Activated CD4-positive, alpha-beta T cell treated with anti-CD3 and anti-CD28 coated beads for 48 hours (primary cell): ENCODE measurements at regions not wholly inside any gene's neighbourhood (a gene's known extent, or its start where the extent isn't known, plus 50 kb on each side); places are given as distances from the start of the nearest gene placed in this dataset.
"Not testable (repeated sequence)": the region's sequence is repeated elsewhere in the genome, so short reads cannot be mapped to it uniquely, and the experiment has no call there.

ENCODE experiments used
- DNase-seq: peaks from one replicate; pipeline ENCODE4 v3.0.0-alpha.2; 2020

DNA sequence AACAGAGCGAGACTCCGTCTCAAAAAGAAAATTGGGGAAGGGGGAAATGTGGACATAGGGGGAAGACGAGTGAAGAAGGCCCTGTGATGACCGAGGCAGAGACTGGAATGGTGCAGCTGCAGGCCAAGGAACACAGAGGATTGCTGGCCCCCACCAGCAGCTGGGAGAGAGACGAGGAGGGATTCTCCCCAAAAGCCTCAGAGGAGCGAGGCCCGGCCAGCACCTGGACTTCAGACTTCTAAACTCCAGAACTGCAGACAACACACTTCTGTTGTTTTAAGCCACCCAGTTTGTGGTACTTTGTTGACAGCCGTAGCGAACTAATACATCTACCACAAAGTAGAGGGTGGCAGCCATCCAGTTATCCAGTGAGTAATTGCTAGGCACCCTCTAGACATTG lies 124.6 kb downstream of the ATPSCKMT start:
- DNase-seq: no peak

DNA sequence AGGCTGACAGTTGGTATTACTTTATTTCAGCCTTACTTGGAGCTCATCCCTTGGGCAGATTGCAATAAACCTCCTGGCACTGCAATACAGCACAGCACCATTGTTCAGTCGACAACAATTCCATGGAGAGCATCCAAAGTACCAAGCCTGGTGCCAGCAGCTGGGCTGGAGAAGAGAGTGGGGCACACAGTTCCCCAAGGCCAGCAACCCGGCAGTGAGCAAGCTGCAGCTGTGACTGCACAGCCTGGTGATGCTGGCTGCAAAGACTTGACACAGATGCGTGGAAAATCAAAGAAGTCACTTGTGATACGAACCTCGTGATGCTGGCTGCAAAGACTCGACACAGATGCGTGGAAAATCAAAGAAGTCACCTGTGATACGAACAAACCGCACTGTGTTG lies 125.4 kb downstream of the ATPSCKMT start:
- no peak for DNase-seq

DNA sequence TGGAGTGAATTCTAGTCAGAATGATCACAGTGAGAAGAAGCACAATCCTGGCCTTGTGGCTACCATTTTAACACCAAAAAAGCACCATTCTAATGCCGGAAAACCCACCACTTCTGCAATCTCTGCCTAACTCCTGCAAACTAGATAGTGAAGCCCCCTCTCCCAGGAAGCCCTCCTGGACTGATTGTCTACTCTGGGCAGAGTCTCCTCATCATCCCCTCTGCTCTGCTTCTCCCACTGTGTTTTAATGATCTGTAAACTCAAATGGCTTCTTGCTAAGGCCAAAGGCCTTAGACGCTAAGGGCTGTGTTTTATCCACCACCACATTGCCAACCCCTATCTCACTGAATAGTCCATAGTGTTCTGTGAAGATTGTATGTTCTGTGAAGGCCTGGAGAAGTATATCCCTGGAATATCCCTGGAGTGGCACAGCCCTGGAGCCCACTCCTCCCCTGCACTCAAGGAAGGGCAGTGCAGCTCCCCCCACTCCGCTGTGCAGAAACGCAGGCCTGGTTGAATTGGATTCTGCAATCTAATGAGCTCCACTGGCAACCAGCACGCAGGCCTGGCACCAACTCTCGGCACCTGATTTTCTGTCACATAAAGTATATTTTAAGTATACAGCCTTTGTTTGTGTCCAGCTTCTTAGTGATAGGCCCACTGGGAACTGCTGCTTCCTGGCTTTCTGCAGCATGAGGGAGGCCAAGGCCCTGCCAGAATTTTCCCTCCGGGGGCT lies 126.3 kb downstream of the ATPSCKMT start:
- DNase-seq: no peak

DNA sequence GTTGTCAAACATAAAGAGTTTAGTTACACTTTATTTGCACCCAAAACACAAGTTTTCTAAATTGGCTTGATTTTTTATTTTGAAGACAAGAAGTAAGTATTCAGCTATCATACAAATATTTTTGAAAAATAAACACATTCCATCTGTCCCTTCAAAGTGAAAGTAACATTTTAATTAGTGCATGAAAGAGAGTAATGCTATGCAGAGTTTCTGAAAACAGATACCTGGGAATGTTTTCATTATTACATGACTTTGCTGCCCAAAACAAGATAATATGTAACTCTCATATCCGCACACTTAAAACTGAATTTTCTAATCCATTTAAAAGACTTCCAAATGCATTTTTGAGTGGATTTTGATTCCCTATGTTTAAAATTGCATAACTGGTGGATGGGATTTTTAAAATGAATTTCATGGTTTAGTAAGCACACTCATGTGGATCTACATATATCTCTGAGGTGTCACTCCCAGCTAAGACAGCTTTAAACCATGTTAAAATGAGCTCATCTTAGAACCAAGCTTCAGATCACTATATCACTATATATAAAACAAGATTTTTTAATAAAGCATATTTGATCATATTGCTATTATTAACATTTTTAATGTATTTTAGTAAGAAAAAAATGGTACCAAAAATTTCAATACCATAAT lies 127.5 kb downstream of the ATPSCKMT start:
- no peak for DNase-seq

DNA sequence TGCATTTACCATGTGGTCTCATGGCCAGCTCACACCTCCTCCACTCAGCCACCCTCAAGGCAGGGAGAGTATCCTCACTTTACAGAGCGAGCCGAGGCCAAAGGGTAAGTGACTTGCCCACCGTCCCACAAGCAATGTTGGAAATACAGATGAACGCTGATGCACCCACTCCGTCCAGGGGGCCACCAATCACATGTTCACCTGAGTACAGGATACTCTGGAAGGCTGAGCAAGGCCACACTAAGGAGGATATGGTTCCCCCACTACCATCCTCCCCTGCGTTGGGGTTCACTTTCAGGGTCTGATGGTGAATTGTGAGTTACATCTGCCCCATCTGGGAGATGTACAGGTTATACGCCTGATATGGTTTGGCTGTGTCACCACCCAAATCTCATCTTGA lies 128.8 kb downstream of the ATPSCKMT start:
- no peak for DNase-seq

DNA sequence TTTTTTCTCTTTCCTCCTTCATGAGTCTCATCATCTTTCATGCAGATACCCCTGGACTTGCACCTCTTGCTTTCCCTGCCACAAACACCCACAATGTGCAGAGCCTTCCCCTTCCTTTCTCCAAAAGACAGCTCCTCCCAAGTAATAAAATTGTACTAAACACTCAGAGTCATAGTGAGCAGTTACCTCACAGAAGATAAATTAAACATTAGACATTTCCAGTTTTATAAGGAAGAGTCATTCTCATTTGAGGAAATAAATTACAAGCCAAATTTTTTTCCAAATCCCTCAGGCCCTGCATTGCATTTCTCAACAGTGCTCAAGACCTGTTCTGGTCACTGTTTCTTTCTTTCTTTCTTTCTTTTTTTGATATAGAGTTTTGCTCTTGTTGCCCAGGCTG lies 131.5 kb downstream of the ATPSCKMT start:
- DNase-seq: no peak

DNA sequence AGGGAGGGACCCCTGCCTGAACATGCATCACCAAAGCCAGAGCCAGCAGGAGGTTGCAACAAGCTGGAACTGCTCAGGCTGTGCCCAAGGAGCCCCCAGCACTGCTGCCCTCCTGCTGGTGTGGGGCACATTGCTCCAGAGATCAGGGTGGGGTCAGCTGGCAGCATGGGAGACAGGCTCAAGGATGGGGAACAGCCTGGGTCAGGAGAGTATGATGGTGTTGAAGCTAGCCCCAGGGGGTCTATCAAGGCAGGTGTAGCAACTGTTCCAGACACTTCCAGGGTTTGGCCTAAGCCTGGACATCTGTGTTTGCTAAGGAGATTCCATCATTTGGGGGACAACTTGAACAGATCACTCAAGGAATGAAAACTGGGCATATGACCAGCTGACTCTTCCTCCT lies 133.1 kb downstream of the ATPSCKMT start:
- no peak for DNase-seq

DNA sequence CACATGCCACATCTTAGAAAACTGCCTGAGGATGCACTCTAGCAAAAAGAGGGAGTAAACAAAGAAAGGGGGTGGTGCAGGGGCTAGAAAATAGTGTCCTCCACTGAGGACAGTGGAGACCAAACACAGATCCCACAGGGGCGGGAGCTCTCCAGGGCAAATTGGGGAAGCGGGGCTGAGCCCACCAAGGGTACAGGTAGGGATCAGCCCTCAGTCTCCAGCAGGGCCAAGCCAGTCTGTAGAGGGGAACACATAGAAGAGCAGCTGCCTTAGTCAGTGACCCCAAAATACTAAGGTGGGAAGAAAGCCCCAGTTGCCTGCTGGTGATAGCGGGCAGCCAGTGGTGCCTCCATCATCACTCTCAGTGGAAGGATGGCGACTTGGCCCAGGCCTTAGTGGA lies 134.0 kb downstream of the ATPSCKMT start:
- DNase-seq: no peak

DNA sequence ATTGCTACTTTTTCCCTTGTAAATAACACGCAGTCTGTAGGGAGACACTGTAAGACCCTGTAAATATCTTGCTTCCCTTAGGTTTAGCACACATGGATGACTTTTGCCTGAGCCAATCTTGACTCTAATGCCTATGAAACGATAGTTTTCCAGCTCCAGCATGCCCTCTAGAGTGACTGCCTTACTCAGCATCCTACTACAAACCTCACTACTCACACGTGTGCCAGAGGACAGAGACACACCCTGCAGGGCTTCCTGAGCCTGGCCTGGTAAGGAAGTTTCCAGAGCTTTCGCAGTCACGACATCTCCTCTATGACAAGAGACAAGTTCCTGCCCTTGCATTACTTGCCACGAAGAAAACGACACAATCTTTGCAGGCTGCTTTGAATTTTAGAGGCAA lies 138.1 kb downstream of the ATPSCKMT start:
- DNase-seq: peak; percentile 9

DNA sequence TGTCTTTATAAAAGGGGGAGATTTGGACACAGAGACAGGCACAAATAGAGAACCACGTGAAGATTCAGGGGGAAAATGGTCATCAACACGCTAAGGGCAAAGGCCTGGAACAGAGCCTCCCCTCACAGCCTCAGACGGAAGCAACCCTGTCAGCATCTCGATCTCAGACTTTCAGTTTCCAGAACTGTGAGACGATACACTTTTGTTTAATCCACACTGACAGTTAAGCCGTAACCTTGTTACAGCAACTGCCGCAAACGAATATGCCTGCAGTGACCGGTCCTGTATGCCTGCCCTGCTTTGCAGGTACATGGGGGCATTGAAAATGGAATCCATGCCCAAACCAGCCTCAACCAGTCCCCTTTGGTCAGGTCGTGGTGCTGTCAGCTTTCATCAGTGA lies 139.5 kb downstream of the ATPSCKMT start:
- DNase-seq: no peak

DNA sequence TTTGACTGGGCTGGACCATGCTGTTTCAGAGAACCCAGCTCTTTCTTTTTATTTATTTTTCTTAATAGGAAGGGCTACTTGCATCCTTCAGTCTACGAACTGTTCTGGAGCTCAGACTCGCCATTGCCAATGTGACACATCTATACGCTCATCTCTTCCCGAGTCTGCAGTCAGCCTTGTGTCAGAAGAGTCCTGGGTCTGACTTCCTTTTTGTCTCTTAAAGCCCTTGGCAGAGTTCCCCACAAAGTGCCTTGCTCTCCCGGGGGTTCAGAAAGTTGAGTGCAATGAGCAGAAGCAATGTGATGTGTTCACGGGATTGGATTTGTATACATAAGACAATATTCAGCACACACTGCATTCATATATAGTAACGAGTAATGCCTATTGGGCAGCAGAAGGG lies 140.4 kb downstream of the ATPSCKMT start:
- DNase-seq: no peak

DNA sequence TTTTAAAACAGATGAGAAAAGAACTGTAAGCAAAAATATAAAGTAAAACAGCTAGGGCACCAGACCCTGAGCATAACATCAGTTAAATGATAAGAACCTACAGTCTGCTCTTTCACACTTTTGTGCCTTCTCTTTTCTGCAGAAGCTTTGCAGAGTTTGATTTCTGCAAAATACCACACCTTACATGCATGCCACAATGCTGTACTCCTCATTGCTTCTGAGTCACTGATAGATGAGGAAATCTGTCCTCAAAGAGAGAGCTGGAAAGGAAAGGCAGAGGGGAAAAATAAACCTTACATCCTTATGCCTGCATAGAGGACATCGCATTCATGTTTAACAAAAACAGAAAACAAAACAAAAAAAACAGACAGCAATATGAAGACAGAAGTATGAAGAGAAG lies 142.9 kb downstream of the ATPSCKMT start:
- no peak for DNase-seq

DNA sequence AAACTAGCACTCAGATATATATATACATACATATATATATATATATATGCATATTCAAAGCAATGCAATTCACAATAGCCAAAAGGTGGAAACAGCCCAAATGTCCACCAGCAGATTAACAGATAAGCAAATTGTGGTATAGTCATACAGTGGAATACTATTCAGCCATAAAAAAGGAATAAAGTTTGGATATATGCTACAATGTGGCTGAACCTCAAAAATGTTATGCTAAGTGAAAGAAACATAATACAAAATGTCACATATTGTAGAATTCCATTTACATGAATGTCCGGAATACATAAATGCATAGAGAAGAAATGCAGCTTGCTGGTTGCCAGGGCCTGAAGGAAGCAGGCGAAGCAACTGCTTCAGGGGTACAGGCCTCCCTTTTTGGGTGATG lies 143.4 kb downstream of the ATPSCKMT start:
- no peak for DNase-seq

DNA sequence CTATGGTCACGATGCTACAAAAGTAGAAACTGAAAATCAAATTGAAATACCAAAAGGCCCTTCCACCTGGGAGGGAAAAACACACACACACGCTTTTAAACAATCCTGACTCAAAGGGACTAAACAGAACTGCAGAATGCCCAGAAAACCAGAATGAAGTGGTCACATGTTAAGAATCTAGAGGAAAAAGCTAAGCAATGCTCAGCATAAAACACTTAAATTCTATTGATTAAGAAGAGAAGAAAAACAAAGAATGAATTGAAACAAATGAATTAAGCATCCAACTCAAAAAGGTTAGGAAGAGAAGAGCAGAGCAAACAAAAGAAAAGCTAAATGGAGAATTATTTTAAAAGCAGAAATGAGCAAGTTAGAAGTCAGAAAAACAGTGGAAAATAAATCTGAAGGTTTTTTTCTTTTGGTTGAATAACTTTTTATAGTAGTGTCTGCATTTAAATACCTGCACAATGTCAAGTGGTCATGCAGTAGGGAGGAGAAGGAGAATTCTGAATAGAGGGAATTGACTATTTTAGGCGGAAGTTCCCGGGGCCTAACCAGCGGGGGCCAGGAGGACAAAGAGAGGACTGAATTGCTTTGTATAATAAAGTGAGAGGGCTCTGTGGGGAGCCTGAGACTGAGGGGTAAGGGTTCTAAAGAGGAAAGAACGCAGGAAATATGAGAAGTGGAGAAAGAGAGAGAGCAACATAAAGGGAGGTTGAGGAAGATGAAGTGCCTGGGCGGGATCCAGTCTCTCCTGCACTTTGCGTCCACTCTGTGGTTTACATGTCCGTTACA lies 146.8 kb downstream of the ATPSCKMT start:
- DNase-seq: no peak

DNA sequence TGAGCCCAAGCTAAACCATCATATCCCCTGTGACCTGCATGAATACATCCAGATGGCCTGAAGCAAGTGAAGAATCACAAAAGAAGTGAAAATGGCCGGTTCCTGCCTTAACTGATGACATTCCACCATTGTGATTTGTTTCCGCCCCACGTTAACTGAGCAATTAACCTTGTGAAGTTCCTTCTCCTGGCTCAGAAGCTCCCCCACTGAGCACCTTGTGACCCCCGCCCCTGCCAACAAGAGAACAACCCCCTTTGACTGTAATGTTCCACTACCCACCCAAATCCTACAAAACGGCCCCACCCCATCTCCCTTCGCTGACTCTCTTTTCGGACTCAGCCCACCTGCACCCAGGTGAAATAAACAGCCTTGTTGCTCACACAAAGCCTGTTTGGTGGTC lies 147.5 kb downstream of the ATPSCKMT start:
- not testable (repeated sequence) for DNase-seq

DNA sequence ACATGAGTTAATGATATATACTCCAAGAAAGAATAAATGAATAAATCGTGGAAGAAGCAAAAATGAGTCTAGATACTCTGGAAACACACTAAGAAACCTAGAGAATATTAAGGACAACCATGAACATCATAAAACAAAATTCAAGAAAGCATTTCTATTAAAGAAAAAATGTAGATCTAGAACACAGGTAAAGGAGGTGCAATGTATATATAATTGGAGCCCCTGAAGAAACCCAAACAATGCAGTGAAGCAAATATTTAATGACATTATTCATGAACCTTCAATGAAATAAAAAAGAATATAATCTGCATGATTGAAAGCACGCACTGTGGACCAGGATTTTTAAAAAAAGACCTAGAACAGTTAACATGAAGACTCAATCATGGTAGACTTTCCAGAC lies 150.1 kb downstream of the ATPSCKMT start:
- no peak for DNase-seq

DNA sequence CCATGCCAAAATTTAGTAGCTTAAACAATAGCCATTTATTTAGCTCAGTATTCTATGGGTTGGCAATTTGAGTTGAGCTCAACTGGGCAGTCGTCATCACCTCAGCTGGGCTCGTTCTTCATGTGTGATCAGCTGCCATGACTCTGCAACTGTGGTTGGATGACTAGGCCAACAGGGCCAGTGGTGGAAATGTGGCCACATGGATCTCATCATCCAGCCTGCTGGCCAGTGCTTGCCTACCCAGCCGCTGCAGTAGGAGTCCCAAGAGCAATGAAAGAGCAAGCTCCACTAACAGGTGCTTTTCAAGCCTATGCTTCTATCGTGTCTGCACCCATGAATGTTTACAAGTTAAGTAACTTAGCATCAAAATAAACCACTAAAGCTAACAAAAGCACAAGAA lies 158.0 kb downstream of the ATPSCKMT start:
- DNase-seq: no peak

DNA sequence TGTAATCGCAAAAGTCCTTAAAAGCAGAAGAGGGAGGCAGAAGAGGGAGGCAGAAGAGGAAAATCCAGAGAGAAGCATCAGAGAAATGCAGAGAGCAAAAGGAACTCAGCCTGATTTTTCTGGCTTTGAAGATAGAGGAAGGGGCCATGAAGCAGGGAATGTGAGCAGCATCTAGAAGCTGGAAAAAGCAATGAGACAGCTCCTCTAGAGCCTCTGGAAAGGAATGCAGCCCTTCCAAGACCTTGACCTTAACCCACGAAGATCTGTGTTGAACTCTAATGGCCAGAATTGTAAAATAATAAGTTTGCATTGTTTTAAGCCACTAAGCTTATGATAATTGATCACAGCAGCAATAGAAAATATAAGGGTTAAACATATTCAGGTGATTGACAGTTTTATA lies 159.6 kb downstream of the ATPSCKMT start:
- no peak for DNase-seq

DNA sequence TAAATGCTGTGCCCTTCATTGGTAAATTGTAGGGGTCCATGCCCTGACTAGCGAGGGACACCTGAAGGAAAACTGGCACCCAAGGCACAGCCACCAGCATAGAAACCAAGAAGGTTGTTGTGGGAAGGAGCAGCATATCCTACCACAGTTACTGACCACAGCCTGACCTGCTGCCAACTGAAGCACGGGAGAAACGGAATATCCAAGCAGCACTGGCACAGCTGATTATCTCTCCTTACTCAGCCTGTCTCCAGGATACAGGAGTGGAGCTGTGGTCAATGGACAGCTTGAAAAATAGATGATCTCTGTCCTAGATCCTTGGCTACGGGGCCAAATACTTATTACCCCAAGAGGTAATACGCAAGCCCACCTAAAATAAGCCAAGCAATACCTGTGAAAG lies 164.5 kb downstream of the ATPSCKMT start:
- no peak for DNase-seq

DNA sequence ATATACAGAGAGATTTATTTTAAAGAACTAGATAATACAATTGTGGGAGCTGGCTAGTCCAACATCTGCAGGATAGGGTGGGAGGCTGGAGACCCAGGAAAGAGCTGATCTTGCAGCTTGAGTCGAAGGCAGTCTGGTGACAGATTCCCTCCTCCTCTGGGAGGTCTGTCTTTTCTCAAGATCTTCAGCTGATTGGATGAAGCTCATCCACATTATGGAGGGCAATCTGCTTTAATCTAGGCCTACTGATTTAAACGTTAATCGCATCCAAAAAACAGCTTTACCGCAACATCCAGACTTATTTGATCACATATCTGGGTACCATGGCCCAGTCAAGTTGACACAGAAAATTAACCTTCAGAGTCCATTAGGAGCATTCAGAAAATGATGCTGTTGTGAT lies 168.1 kb downstream of the ATPSCKMT start:
- no peak for DNase-seq

DNA sequence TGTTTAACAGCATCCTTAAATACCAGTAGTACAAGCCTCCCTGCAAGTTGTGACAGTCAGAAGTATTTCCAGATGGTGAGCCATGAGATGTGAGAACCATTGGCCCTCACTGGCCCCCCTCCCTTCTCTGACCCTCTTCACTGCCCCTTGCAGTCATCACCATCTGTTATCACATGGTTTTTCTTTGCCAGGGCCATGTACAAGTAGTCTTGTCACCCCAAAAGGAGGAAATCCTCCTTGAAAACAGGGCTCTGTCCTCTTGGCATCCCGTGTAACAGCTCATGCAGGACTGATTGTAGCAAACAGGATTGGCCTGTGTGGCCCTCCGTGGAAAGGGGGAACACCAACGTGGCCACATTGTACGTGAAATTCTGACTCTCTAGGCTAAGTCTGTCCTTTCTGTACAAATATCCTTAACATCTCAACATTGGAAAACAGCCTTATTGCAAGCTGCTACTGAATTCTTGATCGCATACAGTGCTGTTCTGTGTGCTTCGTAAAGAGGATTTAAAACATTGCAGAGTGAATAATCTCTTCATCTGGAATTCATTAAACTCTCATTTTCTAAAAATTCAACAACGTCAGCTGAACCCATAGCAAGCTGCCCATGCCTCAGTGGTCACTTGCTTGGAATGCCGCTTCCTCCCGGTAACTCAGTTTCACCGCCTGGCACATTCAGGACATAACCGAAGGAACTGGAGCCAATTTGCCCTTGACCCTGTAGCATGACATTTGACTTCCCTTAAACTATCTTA lies 171.7 kb downstream of the ATPSCKMT start:
- no peak for DNase-seq

DNA sequence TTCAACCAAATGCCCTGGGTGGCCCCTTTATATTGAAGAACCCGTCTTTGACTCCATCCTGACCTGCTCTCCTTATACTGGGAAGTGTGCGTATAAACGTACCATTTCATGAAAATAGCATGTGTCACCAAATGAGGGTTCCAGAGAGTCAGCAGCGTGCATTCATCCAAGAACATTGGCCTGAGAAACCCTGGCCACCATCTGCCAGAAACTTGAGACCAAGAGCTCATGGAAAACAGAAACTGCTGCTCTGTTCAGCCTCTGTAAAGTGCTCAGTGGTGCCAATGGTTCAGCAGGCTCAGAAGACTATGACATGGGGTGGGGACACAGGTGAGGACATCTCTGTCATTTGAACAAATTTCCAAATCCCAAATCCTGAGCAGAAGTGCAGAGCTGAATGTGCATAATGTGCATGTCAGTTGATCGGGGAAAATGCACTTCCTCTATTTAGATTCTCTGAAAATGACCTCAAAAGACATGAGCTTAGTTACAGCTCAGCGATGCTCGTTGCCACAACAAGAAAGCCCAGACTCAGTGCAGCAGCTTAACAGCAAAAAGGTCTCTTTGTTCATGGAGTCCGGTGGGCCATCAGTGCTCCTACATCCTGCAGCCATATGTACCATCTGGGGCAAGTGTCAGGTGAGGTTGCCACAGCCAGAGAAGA lies 176.1 kb downstream of the ATPSCKMT start:
- no peak for DNase-seq
